Iris pigment epithelial cell (primary cell): ENCODE measurements at regions not wholly inside any gene's neighbourhood (a gene's known extent, or its start where the extent isn't known, plus 50 kb on each side); places are given as distances from the start of the nearest gene placed in this dataset.
A peak's percentile ranks its signal among the peaks of the same experiment; 100 is the strongest.

Source experiments
- DNase-seq: peaks from one replicate; pipeline ENCODE4 v3.0.0-alpha.2; 2011; ENCODE audit warnings: low read depth

- no peak for DNase-seq
These were observed 50.3 kb upstream of the TCF12 start for GRCh38 chr15:56868170-56868569.

DNA sequence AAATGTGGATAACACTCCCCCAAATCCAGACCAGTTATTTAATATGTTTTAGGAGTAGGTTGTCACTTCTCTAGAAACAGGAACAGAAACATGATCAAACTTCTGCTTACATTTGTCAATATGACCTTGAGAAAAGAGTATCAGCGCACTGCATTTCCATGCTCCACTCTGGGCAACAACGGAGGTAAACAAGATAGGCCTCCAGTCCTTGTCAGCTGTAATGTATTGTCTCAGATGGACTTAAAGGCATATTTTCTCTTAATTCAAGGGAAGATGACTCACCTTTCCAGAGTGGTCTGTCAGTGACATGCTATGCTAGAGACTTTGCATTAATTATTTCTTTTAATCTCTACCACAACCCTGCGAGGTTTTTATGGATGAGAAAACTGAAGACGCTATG, 51.6 kb upstream of the TCF12 start:
- DNase-seq = peak; percentile 39

DNA sequence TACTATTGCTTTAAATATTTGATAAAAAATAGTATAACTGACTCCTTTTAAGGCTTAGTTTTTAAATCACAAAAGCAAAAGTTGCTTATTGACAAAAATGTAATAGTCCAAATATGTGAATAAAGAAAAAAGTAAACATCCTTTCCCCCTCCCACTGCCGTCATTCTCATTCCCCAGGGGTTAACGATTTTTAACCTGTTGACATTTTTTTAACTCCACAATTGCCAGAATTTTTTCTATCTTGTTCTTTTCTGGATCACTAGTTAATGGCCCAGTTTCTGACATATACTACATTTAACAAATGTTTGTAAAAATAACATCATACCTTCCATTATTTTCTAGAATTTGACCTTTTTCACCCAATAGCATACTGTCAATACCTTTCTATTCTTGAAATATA, 60.6 kb upstream of the TCF12 start:
- no peak for DNase-seq

- DNase-seq = no peak
These were observed 61.5 kb upstream of the TCF12 start for GRCh38 chr15:56856934-56857333.

GRCh38 chr15:56844892-56845291, 73.6 kb upstream of the TCF12 start:
- no peak for DNase-seq

DNA sequence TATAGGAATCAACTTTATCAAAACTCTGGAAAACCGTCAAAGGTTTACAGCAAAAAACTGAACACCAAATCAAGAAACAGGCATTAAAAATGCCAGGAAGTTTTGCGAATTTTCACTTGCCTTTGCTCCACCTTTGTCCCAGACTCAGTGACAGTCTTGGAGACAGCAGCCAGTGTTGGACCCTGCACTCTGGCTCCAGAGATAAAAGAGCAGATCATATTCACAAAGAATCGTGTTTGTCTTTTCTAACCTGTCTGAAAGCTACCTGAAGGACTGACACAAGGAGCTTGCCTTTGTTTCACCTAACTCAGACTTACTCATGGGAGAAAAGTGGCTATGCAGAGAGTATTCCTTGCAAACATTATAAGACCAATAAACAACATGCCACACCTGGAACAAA, 74.0 kb upstream of the TCF12 start:
- DNase-seq = no peak

DNA sequence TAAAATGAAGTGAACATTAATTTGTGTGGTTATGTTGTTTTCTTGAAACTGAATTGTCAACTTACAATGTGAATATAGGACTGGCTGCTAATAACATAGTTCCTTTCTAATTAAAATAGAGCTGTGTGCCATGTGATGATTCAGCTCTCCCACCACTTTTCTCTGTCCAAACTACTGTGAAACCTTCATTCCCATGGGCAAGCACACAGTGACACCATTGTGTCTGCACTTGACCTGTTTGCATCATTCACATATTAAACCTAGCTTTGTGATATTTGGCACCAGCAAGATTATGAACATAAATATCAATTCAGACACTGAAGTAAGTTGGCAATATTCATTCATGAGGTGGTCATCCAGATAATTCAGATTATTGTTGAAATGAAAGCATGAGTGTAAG, 78.8 kb upstream of the TCF12 start:
- no peak for DNase-seq

DNA sequence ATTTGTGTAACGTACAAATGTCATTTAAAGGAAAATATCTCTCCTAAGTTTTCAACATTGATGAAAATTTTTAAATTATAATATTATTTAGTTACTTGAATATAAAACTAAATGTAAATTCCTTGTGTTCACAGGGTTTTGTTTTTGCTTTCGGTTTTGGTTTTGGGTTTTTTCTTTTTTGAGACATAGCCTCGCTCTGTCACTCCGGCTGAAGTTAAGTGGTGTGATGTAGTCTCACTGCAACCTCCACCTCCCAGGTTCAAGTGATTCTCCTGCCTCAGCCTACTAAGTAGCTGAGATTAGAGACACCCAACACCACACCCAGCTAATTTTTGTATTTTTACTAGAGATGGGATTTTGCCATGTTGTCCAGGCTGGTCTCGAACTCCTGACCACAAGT, 79.3 kb upstream of the TCF12 start:
- DNase-seq = no peak

- no peak for DNase-seq
These were observed 80.4 kb upstream of the TCF12 start for GRCh38 chr15:56838085-56838484.

GRCh38 chr15:56837273-56837672, 81.2 kb upstream of the TCF12 start:
- DNase-seq = peak; percentile 52

- DNase-seq = peak; percentile 40
These were observed 82.7 kb upstream of the TCF12 start for GRCh38 chr15:56835718-56836171.

DNA sequence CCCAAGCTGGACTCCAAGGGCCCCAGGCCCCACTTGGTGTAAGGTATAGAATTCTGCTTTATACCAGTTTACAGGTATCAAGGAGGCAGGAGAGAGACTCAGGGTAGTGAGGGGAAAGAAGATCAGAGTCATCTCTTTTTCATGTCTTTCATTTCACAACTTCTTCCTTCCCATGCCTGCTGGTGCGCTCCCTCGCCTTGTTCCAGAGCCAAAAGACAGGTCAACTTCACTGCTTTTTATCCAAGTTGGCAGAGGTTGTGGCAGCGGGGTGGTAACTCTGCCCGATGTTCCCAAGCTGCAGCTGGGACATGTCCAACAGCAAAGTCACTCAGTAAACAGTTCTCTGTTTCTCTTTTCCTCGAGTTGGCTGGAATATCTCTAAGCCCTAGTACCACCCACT, 86.3 kb upstream of the TCF12 start:
- no peak for DNase-seq

DNA sequence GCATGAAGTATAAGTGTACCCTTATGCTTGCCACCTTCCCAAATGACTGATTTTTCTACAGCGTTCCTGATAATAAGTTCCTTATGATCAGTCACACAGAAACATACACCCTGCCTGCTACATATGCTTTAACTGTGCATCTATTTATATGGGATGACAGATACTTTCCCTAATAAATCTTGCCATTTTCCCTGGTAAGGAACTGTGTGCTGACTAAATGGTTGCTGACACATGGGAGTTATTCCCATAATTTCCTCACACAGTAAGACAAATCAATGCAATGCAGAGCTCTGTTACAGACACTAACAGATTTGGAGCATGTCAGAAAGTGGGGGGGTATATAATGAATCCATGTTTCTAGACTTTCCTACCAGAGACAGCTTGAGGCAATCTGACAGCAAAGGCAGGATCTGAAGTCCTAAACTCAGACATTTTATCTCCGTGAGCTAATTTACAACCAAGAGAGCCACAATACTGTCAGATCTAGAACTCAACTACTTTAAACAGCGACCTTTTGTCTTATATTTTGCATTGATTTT, 86.9 kb upstream of the TCF12 start:
- DNase-seq = no peak

DNA sequence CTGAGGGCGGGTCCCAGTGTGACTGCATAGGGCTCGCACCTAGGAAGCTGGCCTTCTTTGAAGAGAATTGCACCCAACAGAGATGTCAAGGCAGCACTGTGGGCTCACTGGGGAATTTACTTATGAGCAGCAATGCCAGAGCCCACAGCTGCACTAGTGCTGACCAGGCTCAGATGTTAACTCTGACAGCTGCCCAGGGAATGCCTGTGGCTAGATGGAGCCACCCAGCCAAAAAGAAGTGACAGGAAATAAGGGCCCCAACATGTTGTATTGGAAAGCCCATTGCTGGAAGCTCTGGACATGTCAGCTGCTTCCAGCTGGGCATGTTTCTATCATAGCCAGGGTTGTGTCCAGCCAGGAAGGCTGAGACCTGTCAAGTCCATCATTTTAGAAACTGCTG, 90.9 kb upstream of the ZNF280D start:
- no peak for DNase-seq

DNA sequence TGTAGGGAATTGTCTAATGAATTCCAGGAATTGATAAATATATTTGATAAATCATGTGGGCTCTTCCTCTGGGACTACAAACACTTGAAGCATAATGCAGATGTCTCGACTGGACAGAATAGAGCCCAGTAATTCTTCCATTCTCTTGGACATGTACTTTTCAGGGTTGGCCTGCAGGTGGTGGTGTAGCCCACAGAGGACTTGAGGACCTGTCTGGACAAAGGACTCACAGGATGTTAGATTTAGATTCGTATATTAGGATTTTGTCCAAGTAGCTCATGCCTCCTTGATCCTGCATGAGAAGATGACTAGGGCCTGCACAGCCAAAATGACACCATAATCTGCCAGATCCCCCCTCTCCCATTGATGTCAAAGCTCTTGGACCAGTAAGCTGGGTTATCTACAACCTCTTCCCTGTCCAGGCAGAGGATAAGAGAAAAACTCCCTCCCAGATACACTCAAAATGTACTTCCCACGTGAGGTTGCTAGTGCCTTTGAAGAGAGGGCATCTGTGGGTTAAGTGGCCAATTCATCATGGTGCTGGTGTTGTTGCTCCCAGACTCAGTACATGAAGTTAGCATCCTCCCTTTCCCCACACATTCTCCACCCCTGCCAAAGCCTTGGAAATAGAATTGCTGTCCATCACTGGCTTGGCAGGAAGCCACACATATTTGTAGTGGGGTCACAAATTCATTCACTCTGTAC, 88.6 kb upstream of the ZNF280D start:
- peak; percentile 86 for DNase-seq

DNA sequence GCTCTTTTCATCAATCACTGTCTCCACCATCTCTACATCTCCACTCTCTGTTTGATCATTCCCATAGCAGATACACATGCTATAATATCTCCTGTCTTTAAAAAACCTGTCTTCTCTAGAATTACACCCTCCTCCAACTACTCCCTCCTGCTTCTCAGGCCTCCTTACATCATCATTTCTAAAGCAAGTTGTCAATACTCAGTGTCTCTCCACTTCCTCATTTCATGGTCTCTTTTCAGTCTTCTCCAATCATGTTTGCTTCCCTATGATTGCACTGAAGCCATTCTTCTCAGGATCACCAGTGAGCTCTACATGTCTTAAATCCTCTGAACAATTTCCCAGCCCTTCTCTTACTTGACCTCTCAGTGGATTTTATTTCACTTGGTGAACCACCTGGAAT, 87.0 kb upstream of the ZNF280D start:
- DNase-seq = no peak

GRCh38 chr15:56817321-56818080, 84.2 kb upstream of the ZNF280D start:
- peak; percentile 65 for DNase-seq

DNA sequence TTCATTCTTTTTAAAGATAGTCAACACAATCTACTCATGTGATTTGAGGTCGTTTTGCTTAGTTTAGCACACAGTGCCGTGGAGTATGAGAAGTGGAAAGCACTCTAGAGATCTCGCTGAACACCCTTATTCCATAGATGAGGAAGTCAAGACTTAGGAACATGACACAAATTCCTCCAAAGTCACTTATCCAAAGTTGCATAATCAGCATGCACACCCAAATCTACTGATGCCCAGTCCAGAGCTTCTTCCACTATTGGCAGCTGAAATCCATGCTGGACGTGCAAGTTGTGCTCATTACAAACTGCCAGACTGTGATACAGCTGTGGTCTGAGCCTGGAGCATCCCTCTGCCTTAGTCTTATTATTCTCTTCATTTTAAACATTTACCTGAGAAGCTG, 83.5 kb upstream of the ZNF280D start:
- no peak for DNase-seq

DNA sequence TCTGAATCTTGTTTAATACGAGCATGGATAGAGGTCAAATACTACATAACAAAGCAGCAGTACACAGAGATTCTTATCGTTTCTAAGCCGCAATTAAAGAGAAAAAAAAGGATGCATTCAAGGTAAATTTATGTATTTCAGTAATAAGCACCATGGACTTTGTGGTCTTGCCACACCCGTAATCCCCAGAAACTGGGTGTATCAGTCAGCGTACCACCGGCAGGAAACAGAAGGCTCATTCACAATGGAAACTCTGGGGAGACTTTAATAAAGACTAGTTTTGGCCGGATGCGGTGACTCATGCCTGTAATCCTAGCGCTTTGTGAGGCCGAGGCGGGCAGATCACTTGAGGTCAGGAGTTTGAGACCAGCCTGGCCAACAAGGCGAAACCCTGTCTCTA, 81.9 kb upstream of the ZNF280D start:
- peak; percentile 60 for DNase-seq

DNA sequence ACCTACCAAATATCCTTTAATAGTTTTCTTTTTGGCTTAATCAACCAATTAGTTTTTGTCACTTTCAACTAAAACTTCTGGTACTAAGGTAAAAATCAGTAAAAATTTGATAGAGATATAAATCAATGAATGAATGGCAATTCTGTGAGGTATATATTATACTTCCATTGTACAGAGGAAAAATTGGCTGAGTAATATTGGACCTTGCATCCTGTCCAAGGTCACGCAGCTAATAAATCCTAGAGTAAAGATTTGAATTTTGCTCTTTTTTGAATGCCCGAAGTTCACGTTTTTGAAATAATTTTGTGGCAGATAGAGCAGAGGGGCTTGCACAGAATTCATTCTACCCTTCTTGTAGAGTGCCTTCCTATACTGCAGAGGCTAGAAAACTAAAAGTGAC, 81.1 kb upstream of the ZNF280D start:
- no peak for DNase-seq

- no peak for DNase-seq
These were observed 80.7 kb upstream of the ZNF280D start for GRCh38 chr15:56813995-56814394.

DNA sequence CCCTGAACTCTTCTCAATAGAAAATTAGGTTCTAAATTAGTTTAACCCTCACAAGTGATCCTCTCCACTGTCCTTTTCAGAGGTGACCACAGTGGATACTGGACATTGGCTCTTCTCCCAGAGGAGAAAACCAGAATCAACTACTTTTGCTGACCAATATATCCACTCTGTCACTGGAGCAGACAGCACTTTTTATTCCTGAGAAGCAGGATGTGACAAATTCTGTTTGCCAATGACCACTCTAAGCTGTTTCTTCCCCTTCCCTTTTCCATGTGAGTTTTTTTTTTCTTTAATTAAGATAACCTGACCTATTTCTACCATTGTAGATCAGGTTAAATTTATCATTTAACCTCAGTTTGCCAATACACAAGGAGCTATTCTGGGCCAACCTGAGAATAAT, 79.7 kb upstream of the ZNF280D start:
- DNase-seq = no peak

DNA sequence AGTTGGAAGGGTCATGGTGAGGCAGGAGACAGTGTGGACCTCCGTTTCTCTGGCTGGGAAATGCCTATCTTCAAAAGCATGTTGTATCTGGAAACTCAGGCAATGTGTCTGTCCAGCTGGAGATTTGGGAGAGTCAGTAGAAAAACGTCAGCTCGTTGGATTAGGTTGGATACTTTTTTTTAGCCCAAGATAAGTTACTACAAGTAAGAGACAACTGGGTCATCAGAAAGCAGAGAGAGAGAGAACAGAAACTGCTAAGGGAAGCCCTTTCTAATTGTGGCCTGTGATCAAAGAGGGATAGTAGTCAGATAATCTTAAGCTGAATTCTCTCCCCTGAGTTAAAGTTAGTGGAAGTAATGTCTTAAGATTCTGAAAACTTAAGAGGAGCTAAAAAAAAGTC, 78.9 kb upstream of the ZNF280D start:
- no peak for DNase-seq

GRCh38 chr15:56811586-56811985, 78.3 kb upstream of the ZNF280D start:
- DNase-seq = no peak
